IPS-18a (cell line): ENCODE measurements at regions not wholly inside any gene's neighbourhood (a gene's known extent, or its start where the extent isn't known, plus 50 kb on each side); places are given as distances from the start of the nearest gene placed in this dataset.
"Not testable (repeated sequence)": the region's sequence is repeated elsewhere in the genome, so short reads cannot be mapped to it uniquely, and the experiment has no call there.

Source experiments
- H3K27ac ChIP-seq: one replicate; pipeline ENCODE4 v1.5.1; 2013; ENCODE audit warnings: low read length
- H3K27me3 ChIP-seq: one replicate; pipeline ENCODE4 v1.6.1; 2013; ENCODE audit warnings: mild to moderate bottlenecking, low read length; ENCODE audit not compliant: control insufficient read depth, insufficient read depth
- H3K36me3 ChIP-seq: one replicate; pipeline ENCODE4 v1.6.1; 2013; ENCODE audit warnings: low read depth, low read length; ENCODE audit not compliant: control insufficient read depth
- H3K4me1 ChIP-seq: one replicate; pipeline ENCODE4 v1.6.1; 2013; ENCODE audit warnings: low read depth, low read length; ENCODE audit not compliant: control insufficient read depth
- H3K4me3 ChIP-seq: one replicate; pipeline ENCODE4 v1.5.1; 2013; ENCODE audit warnings: low read length
- H3K9ac ChIP-seq: one replicate; pipeline ENCODE4 v1.6.1; 2013; ENCODE audit warnings: mild to moderate bottlenecking, low read length, moderate library complexity
- H3K9me3 ChIP-seq: one replicate; pipeline ENCODE4 v1.6.1; 2013; ENCODE audit warnings: low read depth, low read length; ENCODE audit not compliant: control insufficient read depth

- not testable (repeated sequence) for H3K36me3 ChIP-seq, H3K9ac ChIP-seq, H3K9me3 ChIP-seq, H3K27me3 ChIP-seq, H3K4me1 ChIP-seq, H3K4me3 ChIP-seq, H3K27ac ChIP-seq
Observed at GRCh38 chr2:90250350-90250749, 1558.9 kb downstream of the RPIA start.

DNA sequence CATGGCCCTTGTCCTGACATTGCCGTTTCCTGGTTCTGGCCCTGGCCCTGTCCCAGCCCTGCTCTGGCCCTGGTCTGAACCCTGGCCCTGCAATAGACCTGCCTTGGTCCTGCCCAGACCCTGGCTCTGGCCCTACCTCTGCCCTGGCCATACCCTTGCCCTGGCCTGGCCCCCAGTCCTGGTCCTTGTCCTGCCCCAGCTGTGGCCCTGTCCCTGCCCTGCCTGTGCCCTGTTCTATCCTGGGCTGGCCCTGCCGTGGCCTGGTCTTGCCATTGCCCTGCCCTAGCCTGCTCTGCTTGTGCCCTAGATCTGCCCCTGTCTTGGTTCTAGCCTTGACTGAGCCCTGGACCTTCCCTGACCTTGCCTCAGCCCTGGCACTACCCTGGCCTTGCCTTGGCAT, 1560.1 kb downstream of the RPIA start:
- H3K4me1 ChIP-seq, H3K4me3 ChIP-seq, H3K27me3 ChIP-seq, H3K27ac ChIP-seq, H3K36me3 ChIP-seq, H3K9ac ChIP-seq, H3K9me3 ChIP-seq: not testable (repeated sequence)

DNA sequence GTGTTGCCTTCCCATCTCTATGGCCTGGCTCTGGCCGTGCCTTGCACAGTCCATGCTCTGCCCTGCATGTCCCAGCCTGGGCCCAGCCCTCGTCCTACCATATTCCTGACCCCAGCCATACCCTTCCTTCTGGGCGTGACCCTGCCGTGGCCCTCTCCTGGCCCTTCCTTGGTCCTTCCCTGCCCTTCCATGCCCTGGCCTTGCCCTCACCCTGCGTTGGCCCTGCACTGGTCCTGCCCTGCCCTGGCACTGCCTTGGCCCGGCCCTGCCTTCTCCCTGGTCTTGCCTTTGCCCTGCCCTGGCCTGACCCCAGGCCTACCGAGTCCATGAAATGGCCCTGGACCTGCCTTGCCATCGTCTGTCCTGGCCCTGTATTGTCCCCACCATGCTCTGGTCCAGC, 1561.8 kb downstream of the RPIA start:
- not testable (repeated sequence) for H3K4me3 ChIP-seq, H3K9me3 ChIP-seq, H3K36me3 ChIP-seq, H3K27me3 ChIP-seq, H3K9ac ChIP-seq, H3K4me1 ChIP-seq, H3K27ac ChIP-seq

GRCh38 chr2:90266888-90267287, 1575.4 kb downstream of the RPIA start:
- not testable (repeated sequence) for H3K9me3 ChIP-seq, H3K27ac ChIP-seq, H3K36me3 ChIP-seq, H3K27me3 ChIP-seq, H3K9ac ChIP-seq, H3K4me1 ChIP-seq, H3K4me3 ChIP-seq

DNA sequence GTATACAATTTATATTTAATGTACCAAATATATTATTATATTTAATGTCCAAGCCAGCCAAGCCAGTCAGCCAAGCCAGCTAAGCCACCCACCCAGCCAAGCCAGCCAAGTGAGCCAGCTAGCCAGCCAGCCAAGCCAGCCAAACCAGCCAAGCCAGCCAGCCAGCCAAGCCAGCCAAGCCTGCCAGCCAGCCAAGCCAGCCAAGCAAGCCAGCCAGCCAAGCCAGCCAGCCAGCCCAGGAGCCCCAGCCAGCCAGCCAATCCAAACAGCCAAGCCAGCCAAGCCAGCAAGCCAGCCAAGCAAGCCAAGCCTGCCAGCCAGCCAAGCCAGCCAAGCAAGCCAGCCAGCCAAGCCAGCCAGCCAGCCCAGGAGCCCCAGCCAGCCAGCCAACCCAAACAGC, 1596.3 kb downstream of the RPIA start:
- not testable (repeated sequence) for H3K4me1 ChIP-seq, H3K9me3 ChIP-seq, H3K27ac ChIP-seq, H3K27me3 ChIP-seq, H3K9ac ChIP-seq, H3K4me3 ChIP-seq, H3K36me3 ChIP-seq

- H3K9ac ChIP-seq, H3K27ac ChIP-seq, H3K9me3 ChIP-seq, H3K27me3 ChIP-seq, H3K4me3 ChIP-seq, H3K4me1 ChIP-seq, H3K36me3 ChIP-seq: not testable (repeated sequence)
Observed at GRCh38 chr2:90288396-90288795, 1596.9 kb downstream of the RPIA start.

DNA sequence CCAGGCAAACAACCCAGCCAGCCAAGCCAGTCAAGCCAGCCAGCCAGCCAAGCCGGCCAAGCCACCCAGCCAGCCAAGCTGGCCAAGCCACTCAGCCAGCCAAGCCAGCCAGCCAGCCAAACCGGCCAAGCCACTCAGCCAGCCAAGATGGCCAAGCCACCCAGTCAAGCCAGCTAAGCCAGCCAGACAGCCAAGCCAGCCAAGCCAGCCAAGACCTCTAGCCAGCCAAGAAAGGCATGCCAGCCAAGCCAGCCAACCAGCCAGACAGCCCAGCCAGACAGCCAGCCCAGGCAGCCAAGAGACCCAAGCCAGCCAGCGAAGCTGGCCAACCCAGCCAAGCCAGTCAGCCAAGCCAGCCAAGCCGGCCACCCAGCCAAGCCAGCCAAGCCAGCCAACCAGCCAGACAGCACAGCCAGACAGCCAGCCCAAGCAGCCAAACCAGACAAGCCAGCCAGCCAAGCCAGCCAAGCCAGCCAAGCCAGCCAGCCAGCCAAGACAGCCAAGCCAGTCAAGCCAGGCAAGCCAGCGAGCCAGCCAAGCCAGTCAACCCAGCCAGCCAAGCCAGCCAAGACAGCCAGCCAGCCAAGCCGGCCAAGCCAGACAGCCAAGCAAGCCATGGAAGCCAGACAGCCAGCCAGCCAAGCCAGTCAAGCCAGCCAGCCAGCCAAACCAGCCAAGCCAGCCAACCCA, 1598.0 kb downstream of the RPIA start:
- H3K27me3 ChIP-seq, H3K4me3 ChIP-seq, H3K9ac ChIP-seq, H3K9me3 ChIP-seq, H3K4me1 ChIP-seq, H3K27ac ChIP-seq, H3K36me3 ChIP-seq: not testable (repeated sequence)

DNA sequence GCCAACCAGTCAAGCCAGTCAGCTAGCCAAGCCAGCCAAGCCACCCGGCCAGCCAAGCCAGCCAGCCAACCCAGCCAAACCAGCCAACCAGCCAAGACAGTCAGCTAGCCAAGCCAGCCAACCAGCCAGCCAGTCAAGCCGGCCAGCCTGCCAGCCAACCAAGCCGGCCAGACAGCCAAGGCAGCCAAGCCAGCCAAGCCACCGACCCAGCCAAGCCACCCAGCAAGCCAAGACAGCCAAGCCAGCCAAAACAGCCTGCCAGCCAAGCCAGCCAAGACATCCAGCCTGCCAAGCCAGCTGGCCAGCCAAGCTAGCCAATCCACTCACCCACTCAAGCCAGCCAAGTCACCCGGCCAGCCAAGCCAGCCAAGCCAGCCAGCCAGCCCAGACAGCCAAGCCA, 1599.2 kb downstream of the RPIA start:
- not testable (repeated sequence) for H3K9me3 ChIP-seq, H3K27me3 ChIP-seq

DNA sequence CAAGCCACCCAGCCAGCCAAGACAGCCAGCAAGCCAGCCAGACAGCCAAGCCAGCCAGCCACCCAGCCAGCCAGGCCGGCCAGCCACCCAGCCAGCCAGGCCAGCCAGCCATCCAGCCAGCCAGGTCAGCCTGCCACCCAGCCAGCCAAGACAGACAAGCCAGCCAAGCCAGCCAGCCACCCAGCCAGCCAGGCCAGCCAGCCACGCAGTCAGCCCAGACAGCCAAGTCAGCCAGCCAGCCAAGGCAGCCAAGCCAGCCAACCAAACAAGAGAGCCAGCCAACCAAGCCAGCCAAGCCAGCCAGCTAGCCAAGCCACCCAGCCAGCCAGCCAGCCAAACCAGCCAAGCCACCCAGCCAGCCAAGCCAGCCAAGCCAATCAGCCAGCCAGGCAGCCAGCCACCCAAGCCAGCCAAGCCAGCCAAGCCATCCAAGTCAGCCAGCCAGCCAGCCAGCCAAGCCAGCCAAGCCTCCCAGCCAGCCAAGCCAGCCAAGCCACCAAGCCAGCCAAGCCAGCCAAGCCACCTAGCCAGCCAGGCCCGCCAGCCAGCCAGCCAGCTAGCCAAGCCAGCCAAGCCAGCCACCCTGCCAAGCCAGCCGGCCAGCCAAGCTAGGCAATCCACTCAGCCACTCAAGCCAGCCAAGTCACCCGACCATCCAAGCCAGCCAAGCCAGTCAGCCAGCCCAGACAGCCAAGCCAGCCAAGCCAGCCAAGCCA, 1599.9 kb downstream of the RPIA start:
- H3K9me3 ChIP-seq: not testable (repeated sequence)

More for the DNA sequence above, 1599.2 kb downstream of the RPIA start:
- not testable (repeated sequence) for H3K9ac ChIP-seq, H3K36me3 ChIP-seq, H3K4me3 ChIP-seq, H3K4me1 ChIP-seq, H3K27ac ChIP-seq

GRCh38 chr2:90291934-90292333, 1600.5 kb downstream of the RPIA start:
- H3K9ac ChIP-seq, H3K4me3 ChIP-seq, H3K4me1 ChIP-seq, H3K9me3 ChIP-seq, H3K27me3 ChIP-seq, H3K27ac ChIP-seq, H3K36me3 ChIP-seq: not testable (repeated sequence)

More for the DNA sequence above, 1599.9 kb downstream of the RPIA start:
- H3K4me3 ChIP-seq, H3K36me3 ChIP-seq, H3K9ac ChIP-seq, H3K4me1 ChIP-seq, H3K27ac ChIP-seq, H3K27me3 ChIP-seq: not testable (repeated sequence)

DNA sequence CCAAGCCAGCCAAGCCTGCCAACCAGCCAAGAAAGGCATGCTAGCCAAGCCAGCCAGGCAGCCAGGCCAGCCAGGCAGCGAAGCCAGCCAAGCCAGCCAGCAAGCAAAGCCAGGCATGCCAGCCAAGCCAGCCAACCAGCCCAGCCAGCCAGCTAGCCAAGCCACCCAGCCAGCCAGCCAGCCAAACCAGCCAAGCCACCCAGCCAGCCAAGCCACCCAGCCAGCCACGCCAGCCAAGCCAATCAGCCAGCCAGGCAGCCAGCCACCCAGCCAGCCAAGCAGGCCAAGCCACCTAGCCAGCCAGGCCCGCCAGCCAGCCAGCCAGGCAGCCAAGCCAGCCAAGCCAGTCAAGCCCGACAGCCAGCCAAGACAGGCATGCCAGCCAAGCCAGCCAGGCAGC, 1601.0 kb downstream of the RPIA start:
- not testable (repeated sequence) for H3K27me3 ChIP-seq, H3K4me3 ChIP-seq, H3K9me3 ChIP-seq, H3K4me1 ChIP-seq, H3K27ac ChIP-seq, H3K9ac ChIP-seq, H3K36me3 ChIP-seq

GRCh38 chr2:90293224-90293623, 1601.8 kb downstream of the RPIA start:
- H3K36me3 ChIP-seq, H3K9me3 ChIP-seq, H3K27ac ChIP-seq, H3K4me1 ChIP-seq, H3K9ac ChIP-seq, H3K27me3 ChIP-seq, H3K4me3 ChIP-seq: not testable (repeated sequence)
